ENCODE measurements at regions not wholly inside any gene's neighbourhood (a gene's known extent, or its start where the extent isn't known, plus 50 kb on each side); places are given as distances from the start of the nearest gene placed in this dataset.
A peak's percentile ranks its signal among the peaks of the same experiment; 100 is the strongest.

GRCh38 chr11:69899957-69900821 is 81.0 kb upstream of the FGF3 start:
- H3K79me2 ChIP-seq (ENCODE audit: control insufficient read depth in 1 of 2, insufficient read depth in 2 of 2, low read length in 2 of 2), result no peaks in the 10 kb centered on the region
- no peak overlapping the region for H3K9ac ChIP-seq (replicated peaks in 1 of 4; ENCODE audit: extremely low read depth in 1 of 4, low read depth in 3 of 4, low read length in 3 of 4)
- no peak overlapping the region for H2BK5ac ChIP-seq (ENCODE audit: low read depth, low read length)
- no peak overlapping the region for H2AFZ ChIP-seq (ENCODE audit: low read length)
- no peak overlapping the region for H2BK15ac ChIP-seq (ENCODE audit: low read length)
- H2AK5ac ChIP-seq (ENCODE audit: low read depth, low read length), result no peak overlapping the region
- H3K27ac ChIP-seq (ENCODE audit: low read depth, low read length), result no peak overlapping the region
- no peak overlapping the region for H3K4ac ChIP-seq (replicated peaks; ENCODE audit: insufficient read length, low read depth, low read length)
- no peak overlapping the region for H3K56ac ChIP-seq (replicated peaks; ENCODE audit: insufficient read length, low read depth, low read length)
- H3K4me1 ChIP-seq (replicated peaks in 1 of 4; ENCODE audit: control insufficient read depth in 3 of 4, insufficient read depth in 4 of 4, low read length in 3 of 4), result no peaks in the 10 kb centered on the region
- 0 out of 2 replicates have a peak overlapping the region, but pooled peaks have one; percentile 71 for H4K8ac ChIP-seq (ENCODE audit: extremely low read depth, insufficient read depth, low read length)
- no peaks in the 10 kb centered on the region for H3K27me3 ChIP-seq (replicated peaks in 1 of 4; ENCODE audit: control insufficient read depth in 3 of 4, extremely low read depth in 1 of 4, insufficient read depth in 3 of 4, low read length in 3 of 4)
- no peak overlapping the region for H4K5ac ChIP-seq (ENCODE audit: insufficient read length, low read depth, low read length)
- H3K23ac ChIP-seq (ENCODE audit: insufficient read length), result no peak overlapping the region
- H3K36me3 ChIP-seq (ENCODE audit: control insufficient read depth in 2 of 4, insufficient read depth in 4 of 4, low read length in 3 of 4), result no peaks in the 10 kb centered on the region
- ChIA-PET CTCF (ENCODE audit: partially characterized antibody) (interaction anchor here (0.6 to 4.5 kb wide), 8 partner anchors 8 to 196 kb away, joined by 3 to 37 read pairs (median 4); no protein-coding TSS in a partner anchor), POLR2A (ENCODE audit: partially characterized antibody) (interaction anchor here (1.0 kb wide), 1 partner anchor 58 kb away, joined by 3 read pairs; no protein-coding TSS in a partner anchor)
- H3K23me2 ChIP-seq (ENCODE audit: low read depth, low read length), result no peaks in the 10 kb centered on the region
- no peak overlapping the region for H3K14ac ChIP-seq (ENCODE audit: insufficient read length)
- no peaks in the 10 kb centered on the region for H4K20me1 ChIP-seq (replicated peaks in 1 of 2; ENCODE audit: control insufficient read depth in 1 of 2, insufficient read depth in 2 of 2, low read length in 2 of 2)
- H3K18ac ChIP-seq (ENCODE audit: extremely low read depth, low read length), result no peak overlapping the region
- no peak overlapping the region for H2BK20ac ChIP-seq (ENCODE audit: low read length)
- peaks cover 2% of the 10 kb centered on the region in 2 experiments; a peak in 2 of 4 replicates for H3K9me3 ChIP-seq (ENCODE audit: insufficient read depth in 2 of 2, low read depth in 1 of 2, low read length in 1 of 2)
- no peak for FAIRE-seq
- no peak for DNase-seq (ENCODE audit: low read depth in 1 of 2, low spot score in 2 of 2)
- 80% methylated on average over 9 of the region's 9 CpGs; no CpG with 5 or more reads in 1 of the 2 experiments for WGBS, 2 experiments (ENCODE audit: extremely low coverage in 1 of 2, insufficient coverage in 1 of 2, insufficient read length in 1 of 2, insufficient replicate concordance in 2 of 2, low coverage in 1 of 2, low lambda C conversion rate in 2 of 2, missing lambda C conversion rate in 1 of 2)
- no peak overlapping the region for H3K4me2 ChIP-seq (ENCODE audit: insufficient read depth in 1 of 2, low read depth in 2 of 2, low read length in 2 of 2)
- H2BK12ac ChIP-seq (ENCODE audit: low read depth, low read length), result no peak overlapping the region; the same call in 1 of the 2 replicates
- H2BK120ac ChIP-seq (replicated peaks; ENCODE audit: low read depth, low read length), result no peak overlapping the region
- H3K79me1 ChIP-seq (ENCODE audit: low read depth, low read length), result no peaks in the 10 kb centered on the region
- no peak overlapping the region for H4K91ac ChIP-seq (replicated peaks; ENCODE audit: insufficient read length, low read length)
- no peak overlapping the region for H3K4me3 ChIP-seq (ENCODE audit: extremely low read depth in 1 of 4, insufficient read depth in 2 of 4, low read depth in 3 of 4, low read length in 4 of 4)
